Panc1 (cell line): ENCODE measurements at regions not wholly inside any gene's neighbourhood (a gene's known extent, or its start where the extent isn't known, plus 50 kb on each side); places are given as distances from the start of the nearest gene placed in this dataset.

Source experiments
- POLR2AphosphoS5 ChIP-seq: IDR thresholded peaks from 2 replicates; pipeline ENCODE4 v1.6.1; 2012; ENCODE audit warnings: mild to moderate bottlenecking, low read depth, low read length, moderate library complexity
- SIN3A ChIP-seq: IDR thresholded peaks from 2 replicates; pipeline ENCODE4 v1.6.1; 2012; ENCODE audit warnings: low read depth, mild to moderate bottlenecking, low read length, moderate library complexity, borderline replicate concordance; ENCODE audit not compliant: insufficient read depth
- TCF7L2 ChIP-seq: IDR thresholded peaks from 2 replicates; pipeline ENCODE4 v1.6.1; 2011; ENCODE audit warnings: mild to moderate bottlenecking, low read depth, low read length, inconsistent platforms
- TF ChIP-seq, protein P1 (sequence below): fragments of 450-650 bp; IDR thresholded peaks from 2 replicates; pipeline ENCODE4 v1.5.1; 2017; ENCODE audit warnings: mild to moderate bottlenecking
- TF ChIP-seq, protein P2 (sequence below), 2 experiments: IDR thresholded peaks; 2 replicates each; pipeline ENCODE4 v1.6.1; 2011 to 2012; ENCODE audit warnings: low read depth in 2 of 2, control low read depth in 1 of 2, low read length in 1 of 2, mild to moderate bottlenecking in 1 of 2, moderate library complexity in 1 of 2; ENCODE audit not compliant: insufficient read depth in 1 of 2

DNA sequence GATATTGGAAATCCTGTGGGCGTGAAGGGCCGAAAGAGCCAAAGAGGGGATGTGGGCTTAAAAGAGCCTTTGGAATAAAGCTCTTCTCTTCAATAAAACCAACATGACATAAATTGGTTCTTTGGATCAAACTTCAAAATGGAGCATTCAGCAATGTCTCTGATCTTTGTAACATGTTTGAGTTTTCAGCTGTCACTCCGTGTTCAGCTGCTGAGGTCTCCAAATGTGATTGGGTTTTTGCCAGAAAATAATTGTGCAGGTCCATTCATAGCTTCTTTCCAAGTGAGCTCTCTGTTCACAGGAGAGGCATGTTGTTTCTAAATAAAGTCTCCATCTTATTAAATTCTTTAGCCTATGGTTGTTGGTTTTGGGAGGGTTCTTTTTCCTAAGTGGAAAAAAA is 127.6 kb upstream of the CCDC68 start:
- TF ChIP-seq, protein P1, sequence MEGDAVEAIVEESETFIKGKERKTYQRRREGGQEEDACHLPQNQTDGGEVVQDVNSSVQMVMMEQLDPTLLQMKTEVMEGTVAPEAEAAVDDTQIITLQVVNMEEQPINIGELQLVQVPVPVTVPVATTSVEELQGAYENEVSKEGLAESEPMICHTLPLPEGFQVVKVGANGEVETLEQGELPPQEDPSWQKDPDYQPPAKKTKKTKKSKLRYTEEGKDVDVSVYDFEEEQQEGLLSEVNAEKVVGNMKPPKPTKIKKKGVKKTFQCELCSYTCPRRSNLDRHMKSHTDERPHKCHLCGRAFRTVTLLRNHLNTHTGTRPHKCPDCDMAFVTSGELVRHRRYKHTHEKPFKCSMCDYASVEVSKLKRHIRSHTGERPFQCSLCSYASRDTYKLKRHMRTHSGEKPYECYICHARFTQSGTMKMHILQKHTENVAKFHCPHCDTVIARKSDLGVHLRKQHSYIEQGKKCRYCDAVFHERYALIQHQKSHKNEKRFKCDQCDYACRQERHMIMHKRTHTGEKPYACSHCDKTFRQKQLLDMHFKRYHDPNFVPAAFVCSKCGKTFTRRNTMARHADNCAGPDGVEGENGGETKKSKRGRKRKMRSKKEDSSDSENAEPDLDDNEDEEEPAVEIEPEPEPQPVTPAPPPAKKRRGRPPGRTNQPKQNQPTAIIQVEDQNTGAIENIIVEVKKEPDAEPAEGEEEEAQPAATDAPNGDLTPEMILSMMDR: no peak
- TF ChIP-seq SIN3A: no peak
- no peak for TF ChIP-seq POLR2AphosphoS5
- TF ChIP-seq TCF7L2: no peak
- TF ChIP-seq, protein P2, sequence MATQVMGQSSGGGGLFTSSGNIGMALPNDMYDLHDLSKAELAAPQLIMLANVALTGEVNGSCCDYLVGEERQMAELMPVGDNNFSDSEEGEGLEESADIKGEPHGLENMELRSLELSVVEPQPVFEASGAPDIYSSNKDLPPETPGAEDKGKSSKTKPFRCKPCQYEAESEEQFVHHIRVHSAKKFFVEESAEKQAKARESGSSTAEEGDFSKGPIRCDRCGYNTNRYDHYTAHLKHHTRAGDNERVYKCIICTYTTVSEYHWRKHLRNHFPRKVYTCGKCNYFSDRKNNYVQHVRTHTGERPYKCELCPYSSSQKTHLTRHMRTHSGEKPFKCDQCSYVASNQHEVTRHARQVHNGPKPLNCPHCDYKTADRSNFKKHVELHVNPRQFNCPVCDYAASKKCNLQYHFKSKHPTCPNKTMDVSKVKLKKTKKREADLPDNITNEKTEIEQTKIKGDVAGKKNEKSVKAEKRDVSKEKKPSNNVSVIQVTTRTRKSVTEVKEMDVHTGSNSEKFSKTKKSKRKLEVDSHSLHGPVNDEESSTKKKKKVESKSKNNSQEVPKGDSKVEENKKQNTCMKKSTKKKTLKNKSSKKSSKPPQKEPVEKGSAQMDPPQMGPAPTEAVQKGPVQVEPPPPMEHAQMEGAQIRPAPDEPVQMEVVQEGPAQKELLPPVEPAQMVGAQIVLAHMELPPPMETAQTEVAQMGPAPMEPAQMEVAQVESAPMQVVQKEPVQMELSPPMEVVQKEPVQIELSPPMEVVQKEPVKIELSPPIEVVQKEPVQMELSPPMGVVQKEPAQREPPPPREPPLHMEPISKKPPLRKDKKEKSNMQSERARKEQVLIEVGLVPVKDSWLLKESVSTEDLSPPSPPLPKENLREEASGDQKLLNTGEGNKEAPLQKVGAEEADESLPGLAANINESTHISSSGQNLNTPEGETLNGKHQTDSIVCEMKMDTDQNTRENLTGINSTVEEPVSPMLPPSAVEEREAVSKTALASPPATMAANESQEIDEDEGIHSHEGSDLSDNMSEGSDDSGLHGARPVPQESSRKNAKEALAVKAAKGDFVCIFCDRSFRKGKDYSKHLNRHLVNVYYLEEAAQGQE (IDR thresholded peaks at IDR 0.05; ENCODE audit: insufficient read depth in 1 of 2, low read depth in 2 of 2, low read length in 1 of 2): no peak
